ENCODE measurements at regions not wholly inside any gene's neighbourhood (a gene's known extent, or its start where the extent isn't known, plus 50 kb on each side); places are given as distances from the start of the nearest gene placed in this dataset.

DNA sequence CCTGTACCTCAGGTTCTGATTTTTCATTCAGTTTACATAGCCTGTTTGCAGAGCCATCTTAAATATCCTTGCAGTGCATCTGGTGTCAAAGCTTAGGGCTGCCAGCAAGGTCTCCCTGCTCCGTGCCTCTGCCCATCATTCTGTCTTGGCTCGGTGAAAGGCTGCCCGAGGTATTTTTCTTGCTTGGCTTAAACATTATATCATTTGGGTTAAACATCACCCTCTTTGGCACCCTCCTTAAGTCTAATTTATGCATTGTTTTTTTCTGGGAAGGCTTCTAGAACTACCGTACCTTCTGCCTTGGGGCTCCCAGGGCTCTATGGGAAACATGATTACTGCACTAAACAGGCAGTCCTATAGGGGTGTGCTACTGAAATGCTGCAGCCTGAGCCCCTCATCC is 158.6 kb upstream of the CELF4 start:
- Histone ChIP-seq H3K4me3 (ENCODE audit: low read depth, low read length, poor library complexity, severe bottlenecking) (no peak overlapping the region), H3F3A (ENCODE audit: insufficient read depth, low read length) (no peaks in the 10 kb centered on the region), H3K9ac (ENCODE audit: low read length) (no peak overlapping the region), H2AFZ (ENCODE audit: low read length) (no peak overlapping the region), H3K4me2 (ENCODE audit: low read length) (no peak overlapping the region), H3K4me1 (ENCODE audit: insufficient read depth, low read length, severe bottlenecking) (no peaks in the 10 kb centered on the region), H3K79me2 (ENCODE audit: insufficient read depth, low read length) (no peaks in the 10 kb centered on the region), H3K36me3 (ENCODE audit: insufficient read depth, low read length) (no peaks in the 10 kb centered on the region), H4K20me1 (ENCODE audit: insufficient read depth, low read length) (no peaks in the 10 kb centered on the region), H3K27me3 (ENCODE audit: insufficient read depth, low read length) (no peaks in the 10 kb centered on the region), H3K9me2 (ENCODE audit: low read depth, low read length) (no peaks in the 10 kb centered on the region), H3K27ac (ENCODE audit: low read depth, low read length, poor library complexity, severe bottlenecking) (no peak overlapping the region), H3K9me3 (ENCODE audit: low read length) (no peaks in the 10 kb centered on the region)
- TF ChIP-seq, protein P1, sequence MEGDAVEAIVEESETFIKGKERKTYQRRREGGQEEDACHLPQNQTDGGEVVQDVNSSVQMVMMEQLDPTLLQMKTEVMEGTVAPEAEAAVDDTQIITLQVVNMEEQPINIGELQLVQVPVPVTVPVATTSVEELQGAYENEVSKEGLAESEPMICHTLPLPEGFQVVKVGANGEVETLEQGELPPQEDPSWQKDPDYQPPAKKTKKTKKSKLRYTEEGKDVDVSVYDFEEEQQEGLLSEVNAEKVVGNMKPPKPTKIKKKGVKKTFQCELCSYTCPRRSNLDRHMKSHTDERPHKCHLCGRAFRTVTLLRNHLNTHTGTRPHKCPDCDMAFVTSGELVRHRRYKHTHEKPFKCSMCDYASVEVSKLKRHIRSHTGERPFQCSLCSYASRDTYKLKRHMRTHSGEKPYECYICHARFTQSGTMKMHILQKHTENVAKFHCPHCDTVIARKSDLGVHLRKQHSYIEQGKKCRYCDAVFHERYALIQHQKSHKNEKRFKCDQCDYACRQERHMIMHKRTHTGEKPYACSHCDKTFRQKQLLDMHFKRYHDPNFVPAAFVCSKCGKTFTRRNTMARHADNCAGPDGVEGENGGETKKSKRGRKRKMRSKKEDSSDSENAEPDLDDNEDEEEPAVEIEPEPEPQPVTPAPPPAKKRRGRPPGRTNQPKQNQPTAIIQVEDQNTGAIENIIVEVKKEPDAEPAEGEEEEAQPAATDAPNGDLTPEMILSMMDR (IDR thresholded peaks at IDR 0.05; ENCODE audit: low read length) = no peak
- TF ChIP-seq EZH2 (IDR thresholded peaks at IDR 0.05; ENCODE audit: borderline replicate concordance, low read length) = no peak

- H3K4me1 ChIP-seq (ENCODE audit: insufficient read depth, low read length, severe bottlenecking) = no peaks in the 10 kb centered on the region
- H3K4me3 ChIP-seq (ENCODE audit: low read depth, low read length, poor library complexity, severe bottlenecking) = no peak overlapping the region
- H3K4me2 ChIP-seq (ENCODE audit: low read length) = no peak overlapping the region
- H3K9me2 ChIP-seq (ENCODE audit: low read depth, low read length) = no peaks in the 10 kb centered on the region
- no peak overlapping the region for H3K9ac ChIP-seq (ENCODE audit: low read length)
- no peaks in the 10 kb centered on the region for H3K79me2 ChIP-seq (ENCODE audit: insufficient read depth, low read length)
- H3K27me3 ChIP-seq (ENCODE audit: insufficient read depth, low read length) = no peaks in the 10 kb centered on the region
- H4K20me1 ChIP-seq (ENCODE audit: insufficient read depth, low read length) = no peaks in the 10 kb centered on the region
- no peak overlapping the region for H3K27ac ChIP-seq (ENCODE audit: low read depth, low read length, poor library complexity, severe bottlenecking)
- no peaks in the 10 kb centered on the region for H3K9me3 ChIP-seq (ENCODE audit: low read length)
- H3F3A ChIP-seq (ENCODE audit: insufficient read depth, low read length) = no peaks in the 10 kb centered on the region
- H2AFZ ChIP-seq (ENCODE audit: low read length) = no peak overlapping the region
- TF ChIP-seq, protein P1 (IDR thresholded peaks at IDR 0.05; ENCODE audit: low read length) = no peak
- no peak for TF ChIP-seq EZH2 (IDR thresholded peaks at IDR 0.05; ENCODE audit: borderline replicate concordance, low read length)
- no peaks in the 10 kb centered on the region for H3K36me3 ChIP-seq (ENCODE audit: insufficient read depth, low read length)
Observed at GRCh38 chr18:37721544-37722522, 156.2 kb upstream of the CELF4 start.

DNA sequence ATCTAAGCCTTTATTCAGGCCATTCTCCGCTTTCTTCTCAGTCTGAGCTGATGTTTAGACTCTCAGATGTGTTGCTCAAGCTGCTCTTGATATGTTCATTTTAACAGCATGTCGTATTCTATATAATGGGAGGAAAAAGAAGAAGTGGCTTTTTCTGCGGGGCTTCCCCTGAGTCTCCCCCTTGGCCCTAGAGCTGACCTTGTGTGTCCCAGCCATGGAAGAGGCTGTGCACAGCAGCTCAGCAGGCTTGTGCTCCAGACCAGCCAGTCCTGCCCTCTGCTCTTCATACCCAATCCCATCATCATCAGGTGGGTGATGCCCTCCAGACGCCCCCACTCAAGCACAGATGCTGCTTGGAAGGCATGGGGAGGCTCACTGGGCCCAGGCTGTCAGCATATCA is 155.1 kb upstream of the CELF4 start:
- no peak overlapping the region for H3K9ac ChIP-seq (ENCODE audit: low read length)
- H3K4me2 ChIP-seq (ENCODE audit: low read length) = no peak overlapping the region
- H3K27me3 ChIP-seq (ENCODE audit: insufficient read depth, low read length) = no peaks in the 10 kb centered on the region
- no peak overlapping the region for H3K27ac ChIP-seq (ENCODE audit: low read depth, low read length, poor library complexity, severe bottlenecking)
- H3K9me2 ChIP-seq (ENCODE audit: low read depth, low read length) = no peaks in the 10 kb centered on the region
- H4K20me1 ChIP-seq (ENCODE audit: insufficient read depth, low read length) = no peaks in the 10 kb centered on the region
- H3K4me1 ChIP-seq (ENCODE audit: insufficient read depth, low read length, severe bottlenecking) = no peaks in the 10 kb centered on the region
- H3K4me3 ChIP-seq (ENCODE audit: low read depth, low read length, poor library complexity, severe bottlenecking) = no peak overlapping the region
- no peak overlapping the region for H2AFZ ChIP-seq (ENCODE audit: low read length)
- H3F3A ChIP-seq (ENCODE audit: insufficient read depth, low read length) = no peaks in the 10 kb centered on the region
- no peaks in the 10 kb centered on the region for H3K9me3 ChIP-seq (ENCODE audit: low read length)
- TF ChIP-seq, protein P1 (IDR thresholded peaks at IDR 0.05; ENCODE audit: low read length) = no peak
- no peak for TF ChIP-seq EZH2 (IDR thresholded peaks at IDR 0.05; ENCODE audit: borderline replicate concordance, low read length)
- H3K36me3 ChIP-seq (ENCODE audit: insufficient read depth, low read length) = no peaks in the 10 kb centered on the region
- no peaks in the 10 kb centered on the region for H3K79me2 ChIP-seq (ENCODE audit: insufficient read depth, low read length)
